AG09319 (cell line): ENCODE measurements at regions not wholly inside any gene's neighbourhood (a gene's known extent, or its start where the extent isn't known, plus 50 kb on each side); places are given as distances from the start of the nearest gene placed in this dataset.

Experiments used
- DNase-seq: peaks from one replicate; pipeline ENCODE4 v3.0.0-alpha.2; 2010; ENCODE audit warnings: low read depth; ENCODE audit errors: extremely low read depth
- CTCF ChIP-seq: IDR thresholded peaks from 2 replicates; pipeline ENCODE4 v1.5.1; 2011; ENCODE audit warnings: low read depth, mild to moderate bottlenecking, inconsistent platforms, low read length, moderate library complexity

DNA sequence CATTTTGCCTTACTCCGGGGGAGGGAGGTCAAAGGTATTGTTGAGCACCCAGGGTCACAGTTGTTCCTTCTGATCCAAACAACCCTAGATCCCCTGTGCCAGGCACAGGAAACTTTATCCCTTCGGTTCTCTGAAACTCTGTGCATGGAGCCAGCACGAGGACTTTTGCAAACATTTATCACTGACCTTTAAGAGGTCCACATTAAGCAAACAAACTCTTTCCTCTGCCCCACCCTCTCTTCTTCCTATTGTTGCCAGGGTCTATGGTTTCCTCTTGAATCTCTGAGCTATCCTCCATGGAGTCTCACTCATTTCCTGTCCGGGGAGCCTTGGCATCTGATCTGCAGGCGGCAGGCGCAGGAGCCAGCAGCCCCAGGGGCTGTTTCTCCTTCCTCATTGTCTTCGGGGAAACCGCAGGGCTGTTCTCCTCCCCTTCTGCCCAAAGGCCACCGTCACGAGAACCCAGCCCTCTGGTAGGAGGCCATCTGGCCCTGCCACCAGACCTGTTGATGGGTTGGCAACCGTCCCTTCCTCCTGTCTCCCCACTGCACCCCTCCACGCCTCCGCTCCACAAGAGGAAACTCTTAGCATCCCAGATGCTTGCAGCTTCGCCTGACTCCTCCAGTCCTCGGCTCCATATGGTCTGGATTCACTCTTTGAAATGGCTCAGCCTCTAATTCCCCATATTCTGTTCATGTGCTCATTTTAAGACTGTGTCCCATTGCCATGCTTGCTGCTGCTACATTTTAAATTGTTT lies 327.3 kb upstream of the NRP1 start:
- peak; percentile 97 for DNase-seq
- TF ChIP-seq CTCF: no peak; the same call in 1 of the 2 replicates

GRCh38 chr10:33660329-33660728 lies 325.9 kb upstream of the NRP1 start:
- no peak for TF ChIP-seq CTCF

DNA sequence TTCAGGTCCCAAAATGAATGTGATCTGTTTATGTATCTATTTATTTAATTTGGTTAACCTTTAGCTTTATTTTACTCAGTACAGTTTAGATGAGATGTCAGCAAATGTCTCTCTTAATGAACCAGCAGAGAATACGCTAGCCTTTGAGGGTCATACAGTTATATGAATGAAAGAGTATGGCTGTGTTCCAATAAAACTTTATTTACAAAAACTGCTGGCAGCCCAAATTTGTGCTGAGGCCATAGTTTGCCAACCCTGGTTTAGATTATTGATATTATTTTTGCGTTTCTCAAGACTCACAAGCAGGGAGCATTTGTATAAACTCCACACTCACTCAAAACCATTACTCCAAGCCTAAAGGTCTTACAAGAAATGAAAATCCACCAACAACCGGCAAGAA lies 323.4 kb upstream of the NRP1 start:
- TF ChIP-seq CTCF: no peak
- DNase-seq: no peak

More at GRCh38 chr10:33660329-33660728, 325.9 kb upstream of the NRP1 start:
- DNase-seq: no peak

DNA sequence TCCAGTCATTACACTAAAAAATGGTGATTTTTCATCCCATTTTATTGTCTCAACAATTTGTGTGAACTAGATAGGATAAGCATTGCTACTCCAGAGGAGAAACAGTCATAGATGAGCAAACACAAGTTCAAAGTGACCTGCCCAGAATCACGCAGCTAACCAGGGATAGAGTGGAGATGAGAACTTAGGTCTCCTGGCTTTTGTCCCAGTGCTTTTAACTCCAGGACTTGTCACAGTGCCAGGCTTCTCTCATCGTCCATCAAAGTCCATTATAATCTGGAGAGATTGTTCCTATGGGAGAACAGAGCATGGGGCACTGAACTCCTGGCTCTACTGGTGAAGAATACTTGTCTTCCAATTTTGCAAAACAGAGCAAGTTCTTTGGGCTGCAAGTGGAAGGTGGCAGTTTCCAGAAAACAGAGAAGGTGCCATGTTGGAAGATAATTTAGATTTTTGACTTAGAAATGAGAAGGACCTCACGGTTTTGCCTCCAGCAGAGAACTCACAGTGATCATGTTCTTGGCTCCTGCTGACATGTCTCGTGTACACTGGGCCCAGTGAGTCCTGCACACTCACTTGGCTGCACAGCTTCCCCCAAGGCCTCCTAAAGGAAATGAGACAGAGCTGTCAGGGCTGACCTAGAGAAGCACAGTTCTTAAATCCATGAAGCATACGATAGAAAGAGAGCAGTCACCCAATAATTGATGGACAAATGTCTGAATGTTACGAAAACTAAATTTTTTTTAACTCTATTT lies 322.9 kb upstream of the NRP1 start:
- DNase-seq: no peak
- no peak for TF ChIP-seq CTCF

- no peak for DNase-seq
- no peak for TF ChIP-seq CTCF
Measured at GRCh38 chr10:33655921-33656320, 321.5 kb upstream of the NRP1 start.

DNA sequence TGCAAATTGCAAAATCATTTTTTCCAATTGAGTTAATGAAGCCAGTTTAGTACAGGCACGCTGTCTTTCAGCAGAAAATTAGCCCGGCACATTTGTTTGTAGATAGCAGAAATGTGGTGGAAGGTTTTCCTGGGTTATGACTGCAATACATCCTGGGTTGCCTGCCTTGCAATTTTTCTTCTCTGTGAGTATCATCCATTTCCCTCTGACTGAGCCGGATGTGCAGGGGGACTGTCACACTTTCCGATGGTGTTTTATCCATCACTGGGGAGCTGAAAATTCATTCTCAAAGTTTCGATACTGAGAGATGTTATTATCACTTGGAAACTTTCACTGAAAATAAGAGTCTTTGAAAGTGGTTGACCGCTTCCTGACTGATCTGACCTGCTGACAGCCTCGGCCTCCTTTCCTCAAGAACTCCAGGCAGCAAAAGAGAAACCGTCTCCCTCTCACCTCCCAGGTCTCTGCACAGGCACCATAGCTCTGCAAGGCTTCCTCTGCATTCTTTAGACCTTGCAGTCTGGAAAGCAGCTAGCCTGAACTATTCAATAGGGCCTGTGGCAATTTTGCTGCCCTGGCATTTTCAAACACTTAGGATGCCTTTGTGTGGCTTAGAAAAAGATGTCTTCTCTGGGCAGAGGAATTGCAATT lies 320.8 kb upstream of the NRP1 start:
- no peak for TF ChIP-seq CTCF
- DNase-seq: no peak
